HG02678 (cell line): ENCODE measurements at regions not wholly inside any gene's neighbourhood (a gene's known extent, or its start where the extent isn't known, plus 50 kb on each side); places are given as distances from the start of the nearest gene placed in this dataset.

Source experiments
- ATAC-seq: cut with Tn5 transposase; IDR thresholded peaks from one replicate; pipeline ENCODE4 v1.9.1; 2021; ENCODE audit warnings: mild to moderate bottlenecking, moderate library complexity; ENCODE audit not compliant: unreplicated experiment

DNA sequence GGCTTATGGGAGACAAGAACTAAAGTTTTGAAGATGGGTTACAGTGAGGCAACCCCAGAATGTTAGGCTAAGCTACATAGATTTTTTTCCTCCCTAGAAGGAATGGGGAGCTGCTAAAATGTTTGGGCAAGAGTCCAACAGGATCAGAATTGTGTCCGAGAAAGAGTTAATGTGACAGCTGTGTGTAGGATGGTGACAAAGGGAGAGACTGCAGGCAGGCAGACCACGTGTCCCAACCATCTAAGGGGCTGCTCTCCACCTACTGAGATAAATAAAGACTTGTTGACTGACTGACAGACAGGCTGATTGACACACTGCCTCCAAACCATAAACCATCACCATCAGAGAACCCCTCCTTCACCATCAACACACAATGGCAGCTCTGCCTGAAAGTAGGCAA lies 133.7 kb upstream of the CTTNBP2NL start:
- ATAC-seq, result no peak

DNA sequence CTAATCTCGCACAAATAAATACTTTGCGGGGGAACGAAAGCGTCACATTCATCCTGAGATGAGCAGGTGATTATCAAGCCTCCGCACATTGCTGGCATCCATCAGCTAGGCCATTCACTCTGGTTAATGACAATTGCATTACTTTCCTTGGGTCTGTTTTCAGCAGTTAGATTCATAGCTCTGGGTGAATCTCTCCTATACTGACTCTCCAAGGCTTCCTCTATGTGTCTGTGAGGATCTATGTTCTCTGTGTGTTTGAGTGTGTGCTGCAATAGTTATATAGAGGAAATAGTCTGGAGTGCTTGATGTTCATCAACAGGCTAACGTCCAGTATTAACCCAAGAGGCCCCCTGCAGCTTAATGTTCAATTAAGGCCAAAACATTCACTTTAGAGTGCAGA lies 133.0 kb upstream of the CTTNBP2NL start:
- ATAC-seq, result no peak

- ATAC-seq, result no peak
Measured at GRCh38 chr1:112263453-112263852, 132.6 kb upstream of the CTTNBP2NL start.

DNA sequence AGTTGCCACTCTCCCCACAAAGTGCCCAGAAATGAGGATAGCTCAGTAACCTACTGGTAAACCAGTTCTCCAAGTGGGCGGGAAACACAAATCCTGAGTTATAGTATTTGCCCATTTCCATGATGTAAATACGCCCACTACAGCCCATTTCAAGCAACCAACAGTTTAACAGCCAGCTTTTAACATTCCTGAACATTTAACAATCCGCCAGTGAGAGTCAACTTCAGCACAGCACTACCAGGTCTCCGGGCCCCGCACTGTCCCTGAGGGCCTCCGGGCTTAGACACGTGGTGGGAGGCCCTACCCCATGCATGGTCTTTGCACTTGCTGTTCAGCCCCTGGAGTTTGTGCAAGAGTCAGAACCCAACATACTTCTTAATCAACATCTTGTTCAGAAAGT lies 132.0 kb upstream of the CTTNBP2NL start:
- no peak for ATAC-seq

DNA sequence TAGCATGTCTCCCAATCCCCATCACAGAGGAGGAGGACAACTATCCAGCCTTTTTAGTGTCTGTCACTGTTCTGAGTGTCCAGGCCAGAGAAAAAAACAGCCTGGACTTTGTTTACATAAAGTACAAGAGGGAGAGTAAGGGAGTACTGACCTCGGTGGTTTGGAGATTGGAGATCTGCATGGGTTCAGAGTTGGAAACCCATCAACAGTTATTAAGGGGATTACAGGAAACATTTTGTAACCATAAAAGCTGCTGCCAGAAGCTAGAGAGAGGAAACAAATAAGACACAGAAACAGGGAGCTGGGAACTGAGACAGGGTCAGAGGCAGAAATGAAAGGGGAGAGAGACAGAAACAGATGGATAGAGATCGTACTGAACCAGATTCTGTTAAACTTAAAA lies 131.5 kb upstream of the CTTNBP2NL start:
- ATAC-seq, result no peak

GRCh38 chr1:112265931-112266330 lies 130.1 kb upstream of the CTTNBP2NL start:
- ATAC-seq, result no peak

DNA sequence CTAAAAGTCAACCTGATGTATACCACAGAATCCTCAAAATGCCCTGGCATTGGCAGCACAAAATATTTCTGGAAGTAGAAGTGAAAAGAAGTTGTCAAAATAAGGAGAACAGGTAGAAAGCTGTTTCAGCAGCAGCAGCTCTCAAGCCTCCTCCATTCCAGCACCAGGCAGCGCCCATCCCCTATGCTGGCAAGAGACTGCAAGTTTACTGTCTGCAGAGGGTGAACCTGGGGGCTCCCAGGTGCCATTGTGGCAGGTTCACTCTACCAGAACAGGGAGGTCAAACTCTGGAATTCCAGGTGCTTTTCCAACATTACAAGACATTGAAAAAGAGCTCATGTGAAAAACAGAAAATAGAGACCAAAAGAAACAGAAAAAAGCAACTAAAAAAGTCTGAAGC lies 128.8 kb upstream of the CTTNBP2NL start:
- ATAC-seq, result no peak

DNA sequence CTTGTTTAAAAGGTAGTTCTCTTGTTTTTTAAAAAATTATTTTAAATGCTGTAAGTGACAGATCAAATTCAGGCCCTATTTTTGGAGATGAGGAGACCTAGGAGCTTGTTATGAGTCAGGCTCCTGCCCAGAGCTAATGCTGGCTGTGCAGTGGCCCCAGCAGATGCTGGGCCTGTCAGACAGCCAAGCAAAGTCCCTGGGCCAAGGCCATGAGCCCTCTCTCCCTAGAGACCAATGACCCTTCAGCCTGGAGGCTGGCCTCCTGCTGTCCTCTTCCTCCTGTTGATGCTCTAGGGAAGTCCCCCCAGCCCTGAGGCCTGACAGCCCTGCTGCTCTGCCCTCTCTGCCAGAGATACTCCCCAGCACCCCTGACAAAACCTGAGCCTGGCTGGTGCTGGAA lies 128.1 kb upstream of the CTTNBP2NL start:
- ATAC-seq, result no peak

- ATAC-seq, result no peak
Measured at GRCh38 chr1:112268408-112268807, 127.6 kb upstream of the CTTNBP2NL start.

DNA sequence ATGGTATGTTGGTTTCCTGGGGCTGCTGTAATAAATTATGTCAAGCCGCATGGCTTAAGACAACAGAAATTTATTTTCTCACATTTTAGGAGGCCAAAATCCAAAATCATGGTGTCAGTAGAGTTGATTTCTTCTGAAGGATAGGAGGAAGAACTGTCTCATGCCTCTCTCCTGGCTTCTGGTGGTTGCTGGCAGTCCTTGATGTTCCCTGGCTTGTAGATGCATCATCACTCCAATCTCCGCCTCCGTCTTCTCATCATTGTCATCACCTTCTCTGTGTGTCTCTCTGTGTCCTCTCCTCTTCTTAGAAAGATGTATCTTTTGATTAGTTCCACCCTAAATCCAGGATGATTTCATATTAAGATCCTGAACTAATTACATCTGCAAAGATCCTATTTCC lies 124.7 kb upstream of the CTTNBP2NL start:
- ATAC-seq, result no peak

DNA sequence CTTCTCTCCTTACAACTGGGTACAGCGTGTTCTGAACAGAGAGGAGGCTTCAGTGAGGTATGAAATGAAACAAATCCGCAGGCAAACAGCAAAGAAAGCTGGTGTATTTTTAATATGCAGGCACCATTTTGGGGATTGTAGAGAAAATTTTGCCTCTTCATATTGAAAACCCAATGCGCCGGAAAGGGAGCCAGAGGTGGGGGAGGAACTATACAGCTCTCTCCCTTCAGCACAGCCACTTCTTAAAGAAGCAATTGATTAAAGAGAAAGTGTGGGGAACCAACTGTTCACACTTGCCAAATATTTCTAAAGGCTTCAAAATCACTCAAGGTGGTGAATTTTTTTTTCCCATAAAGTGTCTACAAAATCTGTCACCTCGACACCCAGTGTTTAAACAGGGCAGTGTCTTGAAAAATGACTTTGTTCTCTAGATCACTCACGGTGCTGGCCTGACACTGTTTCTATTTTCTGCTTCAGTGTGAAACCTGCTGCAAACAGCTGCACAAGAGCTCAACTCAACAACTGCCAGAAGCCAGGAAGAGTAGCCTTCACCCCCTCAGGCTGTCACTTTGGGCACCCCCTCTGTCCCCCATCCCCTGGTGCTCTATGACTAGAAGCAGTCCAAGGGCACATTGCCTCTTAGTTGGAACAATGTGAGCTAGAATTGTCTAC lies 123.8 kb upstream of the CTTNBP2NL start:
- ATAC-seq, result no peak

DNA sequence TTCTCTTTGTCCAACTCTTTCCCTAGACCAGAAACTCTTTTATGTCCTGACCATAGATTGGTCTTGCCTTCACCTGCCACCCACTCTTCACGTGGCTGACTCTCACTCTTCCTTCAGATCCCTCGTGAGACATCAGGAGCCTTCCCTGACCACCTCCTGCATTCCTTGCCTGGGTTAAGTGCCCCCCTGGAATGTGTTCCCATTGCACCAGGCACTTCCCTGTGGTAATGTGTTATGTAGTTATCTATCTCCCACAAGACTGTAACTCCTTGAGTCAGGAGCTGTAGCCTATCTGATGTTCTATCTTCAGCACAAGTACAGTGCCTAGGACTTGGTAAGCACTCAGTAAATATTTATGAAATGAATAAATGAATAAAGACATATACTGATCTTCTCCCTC lies 111.2 kb upstream of the CTTNBP2NL start:
- no peak for ATAC-seq

DNA sequence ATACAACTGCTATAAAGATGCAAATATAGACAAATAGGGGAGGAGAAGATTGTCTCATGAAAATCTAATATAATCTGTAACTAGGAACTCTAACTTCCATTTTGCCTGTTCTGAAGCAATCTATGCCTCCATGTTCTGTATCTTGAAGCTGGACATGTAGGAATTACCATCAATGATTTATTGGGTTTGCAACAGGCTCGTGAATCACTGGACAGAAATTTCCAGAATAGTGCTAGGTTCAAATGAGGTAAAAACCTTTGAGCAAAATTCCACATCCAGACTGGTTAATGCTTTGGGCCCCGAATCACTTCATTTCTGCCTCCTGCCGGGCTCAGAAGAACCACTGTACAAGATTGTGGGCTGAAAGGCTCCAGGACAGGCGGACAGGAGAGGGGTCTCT lies 110.7 kb upstream of the CTTNBP2NL start:
- ATAC-seq, result no peak

DNA sequence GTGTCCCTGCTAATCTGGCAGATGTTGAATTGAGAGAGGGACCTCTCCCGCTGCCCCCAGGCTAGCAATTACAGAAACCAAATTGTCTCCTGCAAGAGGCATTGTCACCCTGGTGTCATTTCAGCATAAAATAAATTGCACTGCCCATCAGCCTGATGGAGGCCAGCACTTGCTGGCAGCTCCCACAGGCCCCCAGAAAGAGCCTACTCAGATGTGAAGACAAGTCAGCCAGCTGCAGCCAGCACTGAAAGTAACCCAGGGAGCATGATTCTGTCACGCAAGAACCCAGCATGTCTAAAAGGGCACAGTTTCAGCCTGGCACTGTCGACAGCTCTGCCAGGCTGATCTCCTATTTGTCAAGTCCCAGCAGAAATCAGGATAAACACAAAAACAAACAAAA lies 110.3 kb upstream of the CTTNBP2NL start:
- ATAC-seq, result no peak

DNA sequence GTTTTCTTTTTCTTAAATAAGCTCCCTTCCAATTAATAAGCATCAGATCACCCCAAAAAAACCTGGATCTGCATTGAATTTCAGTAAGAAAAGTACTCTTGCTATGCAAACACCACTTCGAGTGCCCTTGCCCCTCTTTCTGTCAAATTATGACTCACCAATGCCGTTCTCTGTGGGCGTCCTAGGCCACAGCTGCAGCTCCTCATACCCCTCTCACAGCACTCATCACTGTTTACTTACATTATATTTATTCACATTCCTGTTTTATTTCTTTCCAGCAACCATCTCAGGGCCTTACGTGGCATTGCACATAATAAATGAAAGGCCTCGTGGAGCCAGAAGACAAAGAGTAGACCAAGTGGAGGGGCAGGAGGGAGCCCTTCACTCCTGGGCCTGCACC lies 99.1 kb upstream of the CTTNBP2NL start:
- ATAC-seq, result no peak

- no peak for ATAC-seq
Measured at GRCh38 chr1:112297536-112297935, 98.5 kb upstream of the CTTNBP2NL start.

- ATAC-seq, result no peak
Measured at GRCh38 chr1:112298558-112298957, 97.5 kb upstream of the CTTNBP2NL start.

GRCh38 chr1:112304126-112304525 lies 91.9 kb upstream of the CTTNBP2NL start:
- ATAC-seq, result no peak

GRCh38 chr1:112304612-112305011 lies 91.4 kb upstream of the CTTNBP2NL start:
- no peak for ATAC-seq

DNA sequence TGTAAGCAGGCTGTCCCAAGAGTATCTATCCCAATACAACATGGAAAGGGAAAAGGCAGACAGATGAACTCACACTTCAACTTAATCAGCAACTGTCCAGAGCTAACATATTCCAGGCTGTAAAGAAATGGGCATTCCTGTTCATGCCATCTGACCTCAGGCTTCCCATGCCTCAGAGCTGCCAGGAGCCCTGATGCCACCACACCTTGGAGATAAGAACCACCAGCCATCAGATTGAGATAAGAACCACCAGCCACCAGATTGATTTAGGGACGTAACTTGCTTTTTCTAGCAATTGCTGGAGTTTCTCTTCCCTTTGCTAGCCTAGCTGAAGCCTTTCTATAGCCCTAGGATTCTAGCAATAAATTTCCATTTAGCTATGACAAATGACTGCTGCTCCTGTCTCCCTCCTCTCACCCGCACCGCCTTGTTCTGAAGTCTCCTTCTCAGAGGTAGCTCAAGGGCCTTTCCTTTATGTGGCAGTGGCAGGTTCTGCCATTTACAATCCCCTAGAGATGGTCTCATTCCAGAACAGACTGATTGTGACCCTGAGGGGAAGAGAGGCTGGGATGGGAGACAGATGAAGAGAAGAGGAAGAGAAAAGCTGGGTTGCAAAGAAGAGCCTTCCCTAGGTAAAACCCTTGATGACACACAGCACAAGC lies 88.0 kb upstream of the CTTNBP2NL start:
- ATAC-seq, result no peak

- no peak for ATAC-seq
Measured at GRCh38 chr1:112308716-112309115, 87.3 kb upstream of the CTTNBP2NL start.

DNA sequence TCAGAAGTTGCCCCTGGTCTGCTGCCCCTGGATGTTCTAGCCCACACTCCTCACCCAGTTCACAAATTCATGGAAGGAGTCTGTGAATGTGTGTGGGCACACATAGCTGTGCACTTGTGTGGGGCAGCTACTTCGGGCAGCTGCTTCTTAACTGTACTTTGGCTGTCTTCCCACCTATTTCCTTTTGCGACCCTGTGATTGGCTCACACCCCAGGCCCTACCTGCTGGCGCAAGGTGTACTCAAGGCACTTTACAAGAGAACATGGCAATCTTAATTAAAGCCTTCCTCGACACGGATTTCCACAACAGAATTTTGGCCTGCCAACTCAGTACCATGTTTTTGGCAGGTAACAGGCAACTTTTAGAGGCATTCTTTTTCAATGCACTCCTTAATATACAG lies 86.5 kb upstream of the CTTNBP2NL start:
- ATAC-seq, result no peak

- ATAC-seq, result no peak
Measured at GRCh38 chr1:112312315-112312714, 83.7 kb upstream of the CTTNBP2NL start.
